HTR-8/SVneo (cell line): ENCODE measurements at regions not wholly inside any gene's neighbourhood (a gene's known extent, or its start where the extent isn't known, plus 50 kb on each side); places are given as distances from the start of the nearest gene placed in this dataset.

Experiments used
- DNase-seq: peaks from one replicate; pipeline ENCODE4 v3.0.0; 2011; ENCODE audit warnings: low spot score, mixed read lengths; ENCODE audit not compliant: insufficient read length
- FAIRE-seq: peaks from 2 replicates; lab custom pipeline; 2011; peaks lifted over from hg19 to GRCh38; lab: Jason Lieb, UNC

- FAIRE-seq (no peak), DNase-seq (no peak)
Measured at GRCh38 chr3:61311044-61311443, 59.8 kb upstream of the FHIT start.

- FAIRE-seq (no peak), DNase-seq (no peak)
Measured at GRCh38 chr3:61315871-61316270, 64.6 kb upstream of the FHIT start.

- FAIRE-seq (no peak), DNase-seq (no peak)
Measured at GRCh38 chr3:61323094-61323493, 71.8 kb upstream of the FHIT start.

- no peak for DNase-seq
- FAIRE-seq: no peak
Measured at GRCh38 chr3:61331929-61332552, 80.8 kb upstream of the FHIT start.

GRCh38 chr3:61333192-61333961 lies 82.1 kb upstream of the FHIT start:
- no peak for FAIRE-seq
- no peak for DNase-seq

GRCh38 chr3:61334783-61335182 lies 83.5 kb upstream of the FHIT start:
- FAIRE-seq (no peak), DNase-seq (no peak)

GRCh38 chr3:61340931-61341461 lies 89.7 kb upstream of the FHIT start:
- DNase-seq (no peak), FAIRE-seq (no peak)

- DNase-seq (no peak), FAIRE-seq (no peak)
Measured at GRCh38 chr3:61343543-61343942, 92.3 kb upstream of the FHIT start.

- no peak for FAIRE-seq
- no peak for DNase-seq
Measured at GRCh38 chr3:61345020-61345419, 93.8 kb upstream of the FHIT start.

GRCh38 chr3:61347981-61348380 lies 96.7 kb upstream of the FHIT start:
- FAIRE-seq: no peak
- no peak for DNase-seq

- no peak for DNase-seq
- no peak for FAIRE-seq
Measured at GRCh38 chr3:61349717-61350116, 98.5 kb upstream of the FHIT start.

GRCh38 chr3:61350782-61351309 lies 99.6 kb upstream of the FHIT start:
- FAIRE-seq (no peak), DNase-seq (no peak)

GRCh38 chr3:61352306-61352705 lies 101.1 kb upstream of the FHIT start:
- FAIRE-seq (no peak), DNase-seq (no peak)

- DNase-seq (no peak), FAIRE-seq (no peak)
Measured at GRCh38 chr3:61353382-61353781, 102.1 kb upstream of the FHIT start.

GRCh38 chr3:61354604-61355003 lies 103.4 kb upstream of the FHIT start:
- FAIRE-seq: no peak
- no peak for DNase-seq

GRCh38 chr3:61356685-61357084 lies 105.4 kb upstream of the FHIT start:
- DNase-seq: no peak
- FAIRE-seq: no peak

- DNase-seq (no peak), FAIRE-seq (no peak)
Measured at GRCh38 chr3:61357902-61358301, 106.7 kb upstream of the FHIT start.

- DNase-seq: no peak
- FAIRE-seq: no peak
Measured at GRCh38 chr3:61358364-61358763, 107.1 kb upstream of the FHIT start.

GRCh38 chr3:61360297-61360965 lies 109.2 kb upstream of the FHIT start:
- no peak for FAIRE-seq
- no peak for DNase-seq

- no peak for FAIRE-seq
- no peak for DNase-seq
Measured at GRCh38 chr3:61369678-61370077, 118.4 kb upstream of the FHIT start.

- FAIRE-seq (no peak), DNase-seq (no peak)
Measured at GRCh38 chr3:61371123-61371522, 119.9 kb upstream of the FHIT start.
